Prostate gland (tissue), 2 donors: ENCODE measurements at regions not wholly inside any gene's neighbourhood (a gene's known extent, or its start where the extent isn't known, plus 50 kb on each side); places are given as distances from the start of the nearest gene placed in this dataset.

Source experiments
- CTCF ChIP-seq, 4 experiments: fragments of 200-600 bp in 2 of 4; fragments of 450-650 bp in 2 of 4; sonication (generic) in 2 of 4; IDR thresholded peaks; 1 replicate in 3 of 4; 2 replicates in 1 of 4; pipeline ENCODE4 v1.5.1; 2016 to 2019; ENCODE audit warnings: antibody characterized with exemption in 4 of 4, mild to moderate bottlenecking in 2 of 4, moderate library complexity in 2 of 4
- POLR2A ChIP-seq: fragments of 450-650 bp; IDR thresholded peaks from one replicate; pipeline ENCODE4 v1.6.1; 2016; ENCODE audit warnings: antibody characterized with exemption, mild to moderate bottlenecking
- POLR2AphosphoS5 ChIP-seq: sonication (generic); formaldehyde crosslinking; IDR thresholded peaks from one replicate; pipeline ENCODE4 v1.6.1; 2017; ENCODE audit warnings: antibody characterized with exemption

GRCh38 chr5:68557162-68557936, 341.8 kb downstream of the PIK3R1 start:
- TF ChIP-seq POLR2A = no peak
- TF ChIP-seq CTCF (IDR thresholded peaks at IDR 0.05) = no peak
- TF ChIP-seq POLR2AphosphoS5 = no peak
